ENCODE measurements at regions not wholly inside any gene's neighbourhood (a gene's known extent, or its start where the extent isn't known, plus 50 kb on each side); places are given as distances from the start of the nearest gene placed in this dataset.
A peak's percentile ranks its signal among the peaks of the same experiment; 100 is the strongest.

DNA sequence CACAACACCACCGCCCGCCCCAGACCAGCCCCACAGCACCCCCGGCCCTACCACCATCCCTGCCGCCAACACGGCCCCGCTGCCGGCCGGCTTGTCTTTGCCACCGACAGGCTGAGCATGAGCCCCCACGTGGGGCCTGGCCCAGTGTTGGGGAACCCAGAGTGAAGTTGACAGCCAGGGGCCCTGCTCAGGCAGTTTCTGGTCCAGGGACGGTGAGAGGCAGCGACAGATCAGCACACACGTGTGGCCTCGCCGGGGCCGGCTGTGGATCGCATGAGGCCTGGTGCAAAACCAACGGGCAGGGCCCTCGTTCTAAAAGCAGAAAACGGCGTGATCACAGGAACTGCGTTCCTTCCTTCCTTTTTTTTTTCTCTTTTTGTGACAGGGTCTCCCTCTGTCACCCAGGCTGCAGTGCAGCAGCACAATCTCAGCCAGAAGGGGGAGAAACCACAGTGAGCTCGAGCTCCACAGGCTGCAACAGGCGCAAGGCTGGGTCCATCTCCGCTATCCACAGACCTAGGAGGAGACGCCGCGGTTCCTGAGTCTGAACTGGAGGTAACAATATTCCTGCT is 50.5 kb upstream of the FBRSL1 start:
- ATAC-seq = peak; percentile 5

DNA sequence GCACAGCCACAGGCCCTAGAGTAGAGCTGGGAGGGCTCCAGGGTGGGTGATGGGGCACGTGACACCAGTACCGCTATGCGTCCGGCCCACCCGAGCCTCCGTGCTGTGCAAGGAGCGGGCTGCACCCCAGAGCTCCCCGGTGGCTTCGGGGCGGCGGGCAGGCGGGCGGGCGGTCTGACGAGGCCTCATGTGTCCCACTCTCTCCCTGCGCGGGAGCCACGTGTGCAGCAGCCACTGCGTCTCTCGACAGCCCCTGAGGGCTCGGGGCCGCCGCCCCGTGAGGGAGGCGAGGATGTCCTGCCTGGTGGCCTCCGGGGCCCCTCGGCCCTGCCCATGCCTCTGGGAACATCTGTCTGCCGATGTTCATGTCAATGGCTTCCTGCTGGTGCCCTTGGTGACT is 51.2 kb upstream of the FBRSL1 start:
- ATAC-seq = no peak

DNA sequence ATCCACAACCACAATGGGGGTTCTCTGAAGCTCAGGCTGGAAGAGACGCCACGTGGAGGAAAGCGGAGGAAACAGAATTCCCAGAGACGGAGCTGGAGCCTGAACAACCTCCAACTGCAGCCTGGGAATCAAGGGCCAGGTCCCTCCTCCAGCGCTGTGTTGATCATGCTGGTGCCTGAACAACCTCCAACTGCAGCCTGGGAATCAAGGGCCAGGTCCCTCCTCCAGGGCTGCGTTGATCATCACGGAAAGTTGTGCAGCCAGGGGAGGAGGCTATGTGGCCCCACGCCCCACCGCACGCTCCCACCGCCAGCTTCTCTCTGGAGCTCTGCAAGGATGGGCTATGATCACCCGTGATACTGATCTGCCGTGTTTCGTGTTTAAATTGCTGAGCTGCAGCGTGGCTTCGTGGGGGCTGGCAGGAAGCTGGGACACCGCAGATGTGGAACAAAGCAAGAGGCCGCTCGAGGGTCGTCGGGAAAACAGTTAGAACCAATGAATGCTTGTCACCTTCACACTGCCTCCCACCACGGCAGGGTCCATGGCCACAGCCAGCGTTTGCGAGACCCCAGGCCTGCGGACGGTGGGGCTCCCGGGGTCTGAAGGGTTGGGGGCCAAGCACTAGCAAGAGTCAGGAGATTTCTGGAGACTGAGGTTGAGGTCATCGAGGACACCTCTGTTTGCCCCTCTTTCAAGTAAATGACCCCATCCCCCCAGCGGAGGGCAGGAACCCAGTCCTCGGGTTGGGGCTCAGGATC is 51.8 kb upstream of the FBRSL1 start:
- ATAC-seq = no peak

DNA sequence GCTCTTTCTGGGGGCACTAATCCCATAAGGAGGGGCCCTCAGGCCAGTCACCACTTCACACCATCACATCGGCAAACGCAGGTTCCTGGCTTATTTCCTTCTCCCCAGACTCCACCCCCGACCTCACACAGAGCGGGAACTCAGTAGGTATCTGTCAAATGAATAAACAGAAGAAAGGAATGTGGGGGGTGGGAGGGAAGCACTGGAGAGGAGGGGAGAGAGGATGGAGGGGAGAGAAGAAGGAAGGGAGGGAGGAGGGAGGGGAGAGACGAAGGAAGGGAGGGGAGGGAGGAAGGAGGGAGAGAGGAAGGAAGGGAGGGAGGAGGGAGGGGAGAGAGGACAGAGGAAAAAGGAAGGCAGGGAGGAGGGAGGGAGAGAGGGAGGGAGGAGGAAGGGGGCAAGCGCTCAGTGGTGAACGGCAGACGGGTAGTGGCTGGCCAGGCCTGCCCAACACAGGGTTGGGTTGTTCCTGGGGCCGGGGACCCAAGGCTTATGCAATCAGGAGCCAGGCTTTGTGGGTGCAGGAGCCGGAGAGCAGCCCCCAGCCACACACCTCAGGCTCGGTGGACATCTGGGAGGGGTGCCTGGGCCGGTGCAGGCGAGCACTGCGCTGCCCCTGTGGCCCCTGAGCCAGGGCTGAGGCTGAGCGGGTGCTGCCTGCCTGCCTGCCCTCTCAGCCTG is 52.6 kb upstream of the FBRSL1 start:
- no peak for ATAC-seq

DNA sequence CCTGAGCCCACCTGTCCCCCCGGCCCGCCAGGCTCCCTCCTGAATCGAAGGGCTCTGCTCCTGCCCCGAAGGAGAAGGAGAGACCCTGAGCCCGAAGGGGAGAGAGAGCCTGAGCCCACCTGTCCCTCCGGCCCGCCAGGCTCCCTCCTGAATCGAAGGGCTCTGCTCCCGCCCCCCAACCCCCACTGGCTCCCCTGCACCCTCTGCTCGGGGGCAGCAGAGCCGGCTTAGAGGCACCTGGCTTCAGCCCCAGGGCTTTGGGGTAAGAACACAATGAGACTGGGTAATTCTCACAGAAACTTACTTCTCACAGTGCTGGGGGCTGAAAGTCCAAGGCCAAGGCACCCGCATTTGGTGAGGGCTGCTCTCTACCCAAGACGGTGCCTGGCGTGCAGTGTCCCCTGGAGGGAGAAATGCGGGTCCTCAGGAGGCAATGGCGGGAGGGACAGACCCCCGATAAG is 53.1 kb upstream of the FBRSL1 start:
- no peak for ATAC-seq

- no peak for ATAC-seq
Observed at GRCh38 chr12:132435486-132436187, 54.3 kb upstream of the FBRSL1 start.

GRCh38 chr12:132433641-132434395 is 56.1 kb upstream of the FBRSL1 start:
- peak; percentile 40 for ATAC-seq

- ATAC-seq = peak; percentile 3
Observed at GRCh38 chr12:132432721-132433577, 57.0 kb upstream of the FBRSL1 start.

DNA sequence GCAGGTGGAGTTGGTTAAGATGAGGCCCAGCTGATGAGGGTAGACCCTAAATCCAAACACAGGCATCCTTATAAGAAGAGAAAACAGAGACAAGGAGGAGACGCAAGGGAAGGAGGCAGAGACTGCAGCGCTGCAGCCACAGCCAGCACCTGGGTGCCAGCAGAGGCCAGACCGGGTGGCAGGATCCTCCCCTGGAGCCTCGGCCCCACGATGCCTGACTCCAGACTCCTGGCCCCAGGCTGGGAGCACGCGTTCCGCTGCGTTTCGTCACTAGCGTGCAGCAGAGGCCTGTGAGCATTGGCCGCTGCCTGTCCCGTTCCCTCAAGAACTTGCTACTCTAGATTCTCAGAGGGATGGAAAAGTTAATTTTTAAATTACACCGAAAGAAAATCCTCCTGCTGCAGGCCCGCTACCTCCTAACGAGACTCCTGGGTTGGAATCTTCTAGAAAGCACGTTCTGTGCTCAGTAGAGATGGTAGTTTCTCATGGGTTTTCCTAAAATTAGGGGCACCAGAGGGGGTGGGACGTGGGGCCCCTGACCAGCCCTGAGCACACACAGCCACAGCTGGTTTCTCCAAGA is 57.7 kb upstream of the FBRSL1 start:
- no peak for ATAC-seq

GRCh38 chr12:132430838-132431774 is 58.8 kb upstream of the FBRSL1 start:
- no peak for ATAC-seq

GRCh38 chr12:132429946-132430643 is 59.9 kb upstream of the FBRSL1 start:
- peak; percentile 86 for ATAC-seq

- ATAC-seq = peak; percentile 4
Observed at GRCh38 chr12:132429602-132429945, 60.4 kb upstream of the FBRSL1 start.

GRCh38 chr12:132428936-132429601 is 60.9 kb upstream of the FBRSL1 start:
- ATAC-seq = peak; percentile 2

GRCh38 chr12:132427999-132428935 is 61.7 kb upstream of the FBRSL1 start:
- ATAC-seq = peak; percentile 44

- no peak for ATAC-seq
Observed at GRCh38 chr12:132427174-132427768, 62.7 kb upstream of the FBRSL1 start.

GRCh38 chr12:132426349-132427173 is 63.4 kb upstream of the FBRSL1 start:
- ATAC-seq = no peak
